ENCODE measurements at regions not wholly inside any gene's neighbourhood (a gene's known extent, or its start where the extent isn't known, plus 50 kb on each side); places are given as distances from the start of the nearest gene placed in this dataset.
"Not testable (repeated sequence)": the region's sequence is repeated elsewhere in the genome, so short reads cannot be mapped to it uniquely, and the experiment has no call there.

DNA sequence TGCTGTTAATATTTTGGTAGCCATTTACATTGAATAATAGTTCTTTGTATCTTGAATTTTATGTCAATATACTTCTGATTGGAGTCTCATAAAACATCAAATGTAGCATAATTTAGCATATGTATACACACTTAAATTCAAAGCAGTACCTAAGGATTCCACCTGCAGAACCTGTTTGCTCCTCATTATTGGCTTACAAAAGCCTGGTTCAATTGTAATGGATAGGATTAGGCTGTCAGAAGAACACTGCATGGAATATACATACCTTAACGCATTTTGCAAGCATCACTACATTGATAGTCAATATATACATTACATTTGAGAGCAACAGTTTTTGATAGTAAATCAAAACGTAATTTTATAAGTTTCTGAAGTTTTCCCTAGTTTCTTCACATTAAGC, 711.3 kb upstream of the COX7C start:
- no peak for DNase-seq

DNA sequence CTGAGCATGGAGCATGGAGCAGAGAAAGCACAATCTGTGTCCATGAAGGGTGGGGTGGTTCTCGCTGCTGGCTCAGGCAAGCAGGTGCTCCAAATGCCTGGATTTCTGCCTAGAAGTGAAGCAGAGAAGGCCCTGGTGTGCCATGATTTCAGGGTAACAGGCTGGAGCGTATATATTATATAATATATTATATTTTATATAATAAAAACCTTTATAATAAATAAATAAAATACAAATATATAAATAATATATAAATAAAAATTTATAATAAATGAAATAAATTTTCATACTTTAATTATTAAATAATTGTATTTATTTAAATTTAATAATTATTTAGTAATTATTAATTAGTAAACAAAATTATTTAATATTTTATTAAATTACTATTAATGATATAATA, 707.4 kb upstream of the COX7C start:
- no peak for DNase-seq

DNA sequence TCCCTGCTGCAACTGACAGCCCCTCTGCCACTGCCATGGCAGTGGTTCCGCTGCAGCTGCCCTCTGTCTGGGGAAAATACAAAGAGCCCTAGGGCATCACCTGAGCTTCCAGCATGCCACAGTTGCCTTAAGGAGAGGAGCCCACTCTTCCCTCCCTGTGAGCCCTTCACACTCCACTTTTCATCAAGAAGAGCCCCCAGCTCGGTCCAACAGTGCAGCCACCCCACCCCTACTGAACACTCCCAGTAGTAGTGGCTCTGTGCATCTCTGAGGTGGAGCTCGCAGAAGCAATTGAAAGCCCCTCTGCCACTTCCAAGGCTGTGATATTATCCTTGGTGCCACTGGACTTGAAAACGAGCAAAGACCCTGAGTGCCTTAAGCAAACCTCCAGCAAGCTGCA, 696.8 kb upstream of the COX7C start:
- no peak for DNase-seq

DNA sequence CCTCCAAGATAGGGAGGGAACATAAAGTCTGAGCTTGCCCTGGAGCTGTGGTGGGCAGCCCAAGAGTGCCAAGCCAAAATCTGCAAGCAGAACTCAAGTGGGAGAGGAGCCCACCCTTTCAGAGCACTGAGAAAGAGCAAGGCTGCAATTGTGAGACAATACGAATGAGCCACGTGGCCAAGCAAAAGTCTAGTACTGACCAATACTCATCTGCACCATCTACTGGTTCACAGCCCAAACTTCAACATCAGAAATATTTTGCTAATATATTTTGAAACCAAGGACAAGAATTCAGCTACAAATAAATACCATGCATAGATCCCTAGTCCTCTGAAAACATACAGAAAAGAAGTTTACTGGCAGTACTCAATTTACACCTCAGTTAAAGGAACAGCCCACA, 696.2 kb upstream of the COX7C start:
- no peak for DNase-seq

DNA sequence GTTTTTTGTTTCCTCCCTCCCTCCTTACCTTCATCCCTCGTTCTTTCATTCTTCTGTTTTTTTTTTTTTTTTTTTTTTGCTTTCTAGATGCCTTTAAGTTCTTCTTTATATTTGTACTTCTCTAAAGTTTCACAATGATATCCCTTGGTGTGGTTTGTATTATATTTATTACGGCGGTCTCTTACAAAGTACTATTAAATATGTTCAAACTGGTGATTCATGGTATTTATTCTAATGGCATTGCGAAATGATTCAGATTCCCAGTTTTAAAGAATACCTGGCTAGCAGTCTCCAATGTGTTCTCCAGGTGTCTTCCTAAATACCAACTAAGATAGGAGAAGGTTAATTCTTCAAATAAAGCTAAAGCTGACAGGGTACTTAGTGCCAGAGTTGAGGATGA, 690.1 kb upstream of the COX7C start:
- no peak for DNase-seq

DNA sequence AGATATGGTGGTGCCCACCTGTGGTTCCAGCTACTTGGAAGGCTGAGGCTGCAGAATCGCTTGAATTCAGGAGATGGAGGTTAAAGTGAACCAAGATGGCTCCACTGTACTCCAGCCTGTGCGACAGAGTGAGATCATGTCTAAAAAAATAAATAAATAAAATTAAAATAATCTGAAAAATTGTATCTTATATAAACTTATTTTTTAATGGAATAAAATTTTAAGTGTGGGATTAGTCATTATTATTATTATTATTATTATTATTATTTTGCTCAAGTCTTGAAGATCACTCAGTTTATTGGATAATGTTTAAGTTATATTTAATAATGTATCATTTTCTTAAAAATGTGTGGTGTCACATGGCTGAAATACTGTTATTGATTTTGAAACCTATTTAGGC, 688.0 kb upstream of the COX7C start:
- DNase-seq: no peak

DNA sequence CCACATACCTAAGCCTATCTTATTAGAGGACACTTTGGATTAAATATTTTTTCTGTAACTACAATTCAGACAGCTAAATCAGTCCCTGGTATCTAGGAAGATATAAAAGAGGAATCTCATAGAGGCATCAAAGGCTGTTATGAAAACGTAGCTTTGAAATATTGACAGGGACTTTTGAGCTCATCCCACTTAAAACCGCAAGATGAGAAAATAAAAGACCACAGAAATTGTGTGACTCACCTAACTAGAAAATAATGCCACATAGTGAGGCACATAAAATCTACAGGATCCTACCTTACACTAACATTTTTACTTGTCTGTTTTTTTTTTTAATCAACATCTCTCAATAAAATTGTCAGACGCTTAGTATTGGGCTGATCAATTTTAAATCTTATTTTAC, 686.5 kb upstream of the COX7C start:
- no peak for DNase-seq

DNA sequence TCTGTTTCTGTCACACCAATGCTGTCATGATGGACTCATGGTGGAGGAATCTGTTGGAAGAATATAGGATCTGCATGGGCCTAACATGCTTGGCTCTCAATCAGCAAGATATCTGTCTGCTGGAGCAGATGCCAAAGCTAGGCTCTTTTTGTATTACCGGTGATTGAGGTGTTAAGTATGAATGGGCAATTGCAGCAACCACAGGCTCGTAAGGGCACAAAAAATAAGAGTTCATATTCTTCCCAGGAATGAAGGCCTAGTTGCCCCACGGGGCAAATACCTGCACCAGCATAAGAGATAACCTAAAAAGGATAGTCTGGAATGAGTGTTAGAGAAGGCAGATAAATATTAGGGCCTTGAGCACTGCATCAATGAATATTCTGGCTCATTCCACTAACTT, 679.5 kb upstream of the COX7C start:
- no peak for DNase-seq

DNA sequence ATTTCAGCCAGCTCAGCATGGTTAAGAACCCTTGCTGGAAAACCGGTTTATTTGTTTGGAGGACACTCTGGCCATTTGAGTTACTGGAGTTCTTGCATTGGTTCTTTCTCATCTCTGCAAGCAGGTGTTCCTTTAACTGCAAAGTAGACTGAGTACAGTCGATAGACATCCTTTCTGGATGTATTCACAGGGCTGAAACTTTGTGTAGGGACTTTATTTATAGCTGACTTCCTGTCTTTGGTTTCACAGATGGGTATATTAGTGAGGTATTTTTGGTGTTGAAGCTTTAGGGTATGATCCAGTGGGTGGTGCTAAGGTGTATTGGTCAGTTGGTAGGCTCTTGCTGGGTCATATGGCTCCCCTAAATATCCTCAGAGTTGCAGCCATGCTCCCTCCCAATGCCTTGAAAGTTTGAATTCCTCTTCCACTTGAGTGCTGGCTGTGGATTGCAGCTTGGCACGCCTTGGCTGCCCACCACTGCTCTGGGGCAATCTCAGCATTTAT, 666.0 kb upstream of the COX7C start:
- no peak for DNase-seq

DNA sequence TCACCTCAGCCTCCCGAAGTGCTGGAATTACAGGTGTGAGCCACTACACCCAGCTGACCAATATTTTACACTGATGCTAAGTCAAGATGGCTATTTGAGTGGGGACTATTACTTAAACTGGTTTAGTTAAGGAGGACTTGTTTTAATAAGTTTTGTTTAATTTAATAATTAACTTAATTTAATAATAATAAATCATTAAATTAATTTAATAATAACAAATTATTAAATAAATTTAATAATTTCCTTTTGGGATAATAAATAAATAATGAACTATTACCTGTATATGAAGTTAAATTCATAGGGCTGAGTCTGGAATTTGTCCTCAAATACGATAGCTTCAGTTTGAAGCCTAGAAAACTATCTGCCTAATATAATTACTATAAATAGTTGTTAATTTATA, 665.1 kb upstream of the COX7C start:
- DNase-seq: no peak

DNA sequence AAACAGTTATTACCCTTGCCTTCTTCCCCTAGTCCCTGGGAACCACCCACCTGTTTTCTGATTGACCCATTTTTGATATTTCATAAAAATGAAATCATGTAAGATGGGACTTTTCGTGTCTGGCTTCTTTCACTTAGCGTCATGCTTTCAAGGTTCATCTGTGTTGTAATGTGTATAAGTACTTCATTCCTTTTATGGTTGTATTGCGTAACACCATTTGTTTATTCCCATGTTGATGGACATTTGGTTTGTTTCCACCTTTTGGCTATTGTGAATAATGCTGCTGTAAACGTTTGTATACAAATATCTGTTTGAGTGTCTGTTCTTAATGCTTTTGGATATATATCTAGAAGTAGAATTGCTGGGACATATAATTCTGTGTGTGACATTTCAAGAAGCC, 650.1 kb upstream of the COX7C start:
- no peak for DNase-seq

DNA sequence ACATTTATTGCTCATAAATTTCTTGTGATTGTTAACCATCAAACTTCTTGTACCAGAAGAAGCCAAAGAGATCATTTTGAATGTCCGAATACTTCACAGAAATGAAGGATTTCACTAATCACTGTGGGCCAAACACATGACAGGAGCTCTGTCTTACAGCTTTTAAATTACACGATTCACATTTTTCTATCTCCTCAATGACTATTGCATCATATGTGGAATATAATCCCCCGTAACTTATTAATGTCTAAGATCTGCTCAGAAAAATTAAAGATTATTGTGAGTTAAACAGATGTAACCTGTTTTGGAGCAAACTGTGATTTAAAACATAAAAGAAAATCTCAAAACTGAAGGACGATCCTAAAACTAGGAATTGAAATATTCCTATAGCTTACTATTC, 645.2 kb upstream of the COX7C start:
- no peak for DNase-seq

DNA sequence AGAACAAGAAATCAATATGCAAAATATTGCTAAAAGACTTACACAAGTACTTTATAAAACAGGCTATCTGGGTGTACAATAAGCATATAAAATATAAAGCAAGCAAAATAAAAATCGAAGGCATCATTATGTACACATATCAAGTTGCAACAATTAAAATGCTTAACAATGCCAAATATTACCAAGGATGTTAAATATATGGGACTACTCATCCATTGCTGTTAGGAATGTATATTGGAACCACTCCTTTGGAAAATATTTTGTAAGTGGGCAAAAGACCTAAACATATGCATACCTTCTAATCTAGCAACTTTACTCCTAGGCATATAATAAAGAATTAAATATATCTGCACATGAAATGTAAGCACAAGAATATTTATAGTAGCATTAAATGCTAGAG, 632.6 kb upstream of the COX7C start:
- no peak for DNase-seq

DNA sequence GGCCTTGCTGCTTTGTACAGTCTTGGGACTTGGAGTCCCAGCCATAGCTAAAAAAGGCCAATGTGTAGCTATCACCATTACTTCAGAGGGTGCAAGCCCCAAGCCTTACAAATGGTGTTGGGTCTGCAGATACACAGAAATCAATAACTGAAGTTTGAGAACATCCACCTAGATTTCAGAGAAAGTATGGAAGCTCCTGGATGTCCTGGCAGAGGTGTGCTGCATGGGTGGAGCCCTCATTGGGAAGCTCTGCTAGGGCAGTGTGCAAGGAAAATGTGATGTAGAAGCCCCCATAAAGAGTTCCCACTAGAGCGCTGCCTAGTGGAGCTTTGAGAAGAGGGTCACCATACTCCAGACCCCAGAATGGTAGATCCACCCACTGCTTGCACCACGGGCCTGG, 626.7 kb upstream of the COX7C start:
- DNase-seq: no peak

DNA sequence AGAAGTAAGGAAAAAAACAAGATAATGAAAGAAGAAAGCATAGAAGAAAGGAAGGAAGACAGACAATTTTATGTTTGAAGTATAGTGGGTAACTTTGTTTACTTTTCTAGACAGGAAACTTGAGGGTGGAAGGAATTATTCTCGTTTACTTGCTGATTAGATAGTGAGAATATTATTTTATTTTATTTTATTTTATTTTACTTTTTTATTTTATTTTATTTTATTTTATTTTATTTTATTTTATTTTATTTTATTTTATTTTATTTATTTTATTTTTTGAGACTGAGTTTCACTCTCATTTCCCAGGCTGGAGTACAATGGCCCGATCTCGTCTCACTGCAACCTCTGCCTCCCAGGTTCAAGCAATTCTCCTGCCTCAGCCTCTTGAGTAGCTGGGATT, 623.1 kb upstream of the COX7C start:
- DNase-seq: not testable (repeated sequence)

DNA sequence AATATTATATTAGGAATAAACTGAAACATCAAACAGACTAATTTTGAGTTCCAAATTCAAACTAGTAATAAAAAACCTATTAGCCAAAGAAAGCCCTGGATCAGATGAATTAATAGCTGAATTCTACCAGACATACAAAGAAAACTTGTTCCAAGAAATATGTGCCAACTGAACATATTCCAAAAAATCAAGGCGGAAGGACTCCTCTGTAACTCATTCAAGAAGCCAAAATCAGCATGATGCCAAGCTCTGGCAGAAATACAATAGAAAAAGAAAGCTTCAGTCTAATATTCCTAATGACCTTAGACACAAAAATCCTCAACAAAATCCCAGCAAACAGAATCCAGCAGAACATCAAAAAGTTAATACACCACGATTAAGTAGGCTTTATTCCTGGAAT, 619.1 kb upstream of the COX7C start:
- no peak for DNase-seq

DNA sequence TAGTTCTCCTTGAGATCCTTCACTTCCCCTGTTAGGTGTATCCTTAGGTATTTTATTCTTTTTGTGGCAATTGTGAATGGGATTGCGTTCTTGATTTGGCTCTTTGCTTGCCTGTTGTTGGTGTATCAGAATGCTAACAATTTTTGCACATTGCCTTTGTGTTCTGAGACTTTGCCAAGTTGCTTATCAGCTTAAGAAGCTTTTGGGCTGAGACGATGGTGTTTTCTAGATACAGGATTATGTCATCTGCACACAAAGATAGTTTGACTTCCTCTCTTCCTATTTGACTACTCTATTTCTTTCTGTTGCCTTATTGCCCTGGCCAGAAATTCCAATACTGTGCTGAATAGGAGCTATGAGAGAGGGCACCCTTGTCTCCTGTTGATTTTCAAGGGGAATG, 609.4 kb upstream of the COX7C start:
- no peak for DNase-seq

DNA sequence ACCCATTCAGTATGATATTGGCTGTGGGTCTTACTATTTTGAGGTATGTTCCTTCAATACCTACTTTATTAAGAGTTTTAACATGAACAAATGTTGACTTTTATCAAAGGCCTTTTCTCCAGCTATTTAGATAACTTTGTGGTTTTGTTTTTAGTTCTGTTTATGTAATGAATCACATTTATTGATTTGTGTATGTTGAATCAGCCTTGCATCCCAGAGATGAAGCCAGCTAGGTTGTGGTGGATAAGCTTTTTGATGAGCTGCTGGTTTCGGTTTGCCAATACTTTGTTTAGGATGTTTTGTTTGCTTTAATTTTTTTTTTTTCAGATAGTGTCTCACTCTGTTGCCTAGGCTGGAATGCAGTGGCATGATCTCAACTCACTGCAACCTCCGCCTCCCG, 609.0 kb upstream of the COX7C start:
- no peak for DNase-seq

DNA sequence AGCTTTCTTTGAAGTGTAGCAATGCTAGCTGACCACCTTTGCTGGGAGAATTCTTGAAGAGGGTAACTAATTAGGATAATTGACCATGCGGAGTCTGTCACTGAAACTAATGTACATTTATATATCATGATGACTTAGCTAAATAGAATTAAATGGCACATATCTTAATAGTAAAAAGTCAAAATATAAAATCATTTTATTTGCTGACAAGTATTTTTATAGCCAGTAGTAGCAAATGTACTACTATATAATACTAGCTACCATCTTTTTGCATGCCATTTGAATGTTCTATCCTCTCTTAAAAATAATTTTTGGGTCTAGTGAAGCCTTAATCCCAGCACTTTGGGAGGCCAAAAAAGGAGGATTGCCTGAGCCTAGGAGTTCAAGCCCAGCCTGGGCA, 605.8 kb upstream of the COX7C start:
- no peak for DNase-seq

DNA sequence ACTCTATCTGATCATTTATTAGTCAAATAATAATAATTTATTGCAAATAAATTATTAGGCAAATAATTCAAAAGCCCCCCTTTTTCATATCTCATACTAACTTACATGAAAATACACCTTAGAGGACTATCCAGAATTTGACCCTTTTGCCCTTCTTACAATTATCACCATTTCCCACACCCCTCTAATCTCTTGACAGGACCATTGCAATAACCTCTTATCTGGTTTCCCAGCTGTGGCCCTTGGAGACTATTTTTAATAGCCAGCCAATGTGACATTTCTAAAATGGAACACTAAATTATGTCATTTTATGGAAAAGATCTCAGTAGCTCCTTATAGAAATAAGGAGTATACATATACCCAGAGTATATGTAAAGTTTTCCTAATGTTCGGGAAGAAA, 588.4 kb upstream of the COX7C start:
- no peak for DNase-seq

DNA sequence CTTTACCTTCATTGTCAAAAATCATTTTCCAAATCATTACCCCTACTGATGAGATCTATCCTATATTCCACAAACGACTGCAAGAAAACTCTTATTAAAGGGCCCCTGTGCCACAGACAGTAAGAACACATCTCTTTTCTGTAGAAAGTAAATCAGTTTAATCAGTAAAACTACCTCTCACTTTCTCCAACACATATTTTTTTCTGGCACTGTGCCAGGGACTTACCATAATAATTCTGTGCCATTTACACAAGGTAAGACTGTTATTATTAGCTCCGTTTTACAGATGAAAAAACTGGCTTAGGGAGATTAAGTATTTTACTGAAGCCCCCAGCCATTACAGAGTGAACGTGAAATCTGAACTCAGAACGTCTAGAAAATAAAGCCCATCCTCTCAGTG, 587.0 kb upstream of the COX7C start:
- DNase-seq: no peak

DNA sequence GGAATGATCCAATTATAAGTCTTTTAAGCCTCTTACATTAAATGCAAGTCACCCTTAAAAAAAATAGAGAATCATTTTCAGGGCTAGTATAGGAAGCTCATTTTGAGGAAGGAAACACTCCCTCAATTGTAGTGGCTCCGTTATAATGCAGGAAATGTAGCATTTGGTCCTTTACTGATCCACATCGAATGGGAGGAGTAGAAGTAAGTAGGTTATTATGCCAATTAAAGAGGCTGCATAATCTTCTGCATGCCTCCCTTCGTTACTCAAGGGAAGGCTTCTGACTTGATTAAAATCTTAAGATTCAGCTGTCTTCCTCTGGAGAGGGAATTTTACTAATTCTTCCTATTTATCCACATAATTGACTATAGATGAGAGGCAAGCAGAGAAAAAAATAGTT, 579.2 kb upstream of the COX7C start:
- DNase-seq: no peak

DNA sequence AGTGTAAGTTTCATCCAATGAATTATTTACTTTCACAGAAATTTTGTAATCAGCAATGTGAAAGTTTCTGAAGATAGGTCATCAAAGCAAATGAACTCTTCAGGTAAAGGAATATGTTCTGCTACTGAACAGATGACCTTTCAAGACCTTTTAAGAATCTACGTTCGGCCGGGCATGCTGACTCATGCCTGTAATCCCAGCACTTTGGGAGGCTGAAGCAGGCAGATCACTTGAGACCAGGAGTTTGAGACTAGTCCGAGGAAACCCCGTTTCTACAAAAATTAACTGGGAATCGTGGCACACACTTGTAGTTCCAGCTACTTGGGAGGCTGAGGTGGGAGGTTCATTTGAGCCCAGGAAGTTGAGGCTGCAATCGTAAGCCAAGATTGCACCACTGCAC, 578.4 kb upstream of the COX7C start:
- no peak for DNase-seq

DNA sequence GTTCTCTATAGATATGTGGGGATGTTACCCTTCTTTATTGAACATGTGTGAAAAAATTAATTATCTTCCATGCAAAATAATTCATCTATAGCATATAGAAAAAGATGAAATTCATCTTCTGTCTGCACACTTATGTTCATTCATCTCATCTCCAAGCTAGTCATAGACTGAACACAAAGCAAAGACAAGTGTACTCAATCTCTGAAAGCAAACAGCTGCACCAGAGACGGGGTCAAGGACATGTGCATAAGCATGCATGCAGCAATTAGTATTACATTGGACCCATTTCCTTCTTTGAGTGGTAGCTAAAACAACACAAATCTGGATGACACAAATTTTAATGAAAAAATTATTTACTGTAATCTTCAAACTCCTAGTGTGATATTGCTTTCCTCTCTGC, 547.0 kb upstream of the COX7C start:
- DNase-seq: no peak

DNA sequence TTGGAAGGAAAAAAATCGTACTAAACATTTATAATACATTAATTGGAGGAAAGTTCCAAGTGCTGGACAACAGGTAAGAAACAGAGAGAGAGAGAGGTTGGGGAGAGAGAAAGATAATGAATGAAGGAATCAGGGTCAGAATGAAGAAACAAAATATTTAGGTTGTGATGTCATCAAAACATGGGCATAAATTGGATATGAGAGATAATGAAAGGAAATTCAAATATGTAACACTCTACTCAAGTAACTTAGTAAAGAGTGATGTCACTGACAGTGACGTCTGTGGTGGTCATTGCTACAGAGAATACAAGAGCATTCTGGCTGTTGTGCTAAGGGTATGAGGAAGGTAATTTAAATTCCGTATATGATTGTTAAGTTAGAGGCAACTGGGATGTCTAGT, 543.4 kb upstream of the COX7C start:
- no peak for DNase-seq

DNA sequence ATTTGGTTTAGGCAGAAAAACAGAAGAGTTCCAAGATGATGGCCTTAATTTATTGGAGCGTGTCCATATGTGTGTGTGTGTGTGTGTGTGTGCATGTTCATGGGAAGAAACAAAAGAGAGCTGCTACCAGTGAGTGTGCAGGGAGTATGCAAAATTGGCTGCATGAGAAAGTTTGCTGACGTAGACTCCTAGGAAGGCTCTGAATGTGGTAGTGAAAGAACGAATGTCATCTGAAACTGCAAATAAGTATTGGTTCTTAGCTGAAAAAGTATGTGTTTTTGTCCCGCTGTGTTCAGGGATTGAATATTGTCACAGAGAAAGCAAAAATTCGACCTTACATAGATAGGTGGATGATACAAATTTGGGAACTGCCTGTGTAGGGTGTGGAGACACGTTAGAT, 542.6 kb upstream of the COX7C start:
- DNase-seq: no peak
